Lung (tissue), 11 donors: ENCODE measurements at regions not wholly inside any gene's neighbourhood (a gene's known extent, or its start where the extent isn't known, plus 50 kb on each side); places are given as distances from the start of the nearest gene placed in this dataset.

Source experiments
- ATAC-seq: fragments of 200-7000 bp; cut with Tn5 transposase; one replicate; pipeline ENCODE4 v1.9.1; 2020; ENCODE audit warnings: moderate number of reproducible peaks; ENCODE audit not compliant: insufficient read depth, low FRiP score
- DNase-seq, 3 donors: peaks; one replicate each; pipeline ENCODE4 v3.0.0-alpha.2; 2013 to 2017
- H3K27ac ChIP-seq, 2 donors: one replicate each; pipeline ENCODE4 v1.5.1; 2013; ENCODE audit warnings: mild to moderate bottlenecking in 2 of 2, moderate library complexity in 2 of 2, control low read depth in 1 of 2, inconsistent platforms in 1 of 2, low read depth in 1 of 2, low read length in 1 of 2
- H3K27me3 ChIP-seq, 3 donors: one replicate each; pipeline ENCODE4 v1.5.1; 2013; ENCODE audit warnings: low read length in 2 of 3; ENCODE audit not compliant: control insufficient read depth in 3 of 3, insufficient read depth in 3 of 3
- H3K36me3 ChIP-seq, 4 donors: one replicate each; pipeline ENCODE4 v1.5.1; 2013; ENCODE audit warnings: low read length in 4 of 4, mild to moderate bottlenecking in 1 of 4, moderate library complexity in 1 of 4; ENCODE audit not compliant: control insufficient read depth in 4 of 4, insufficient read depth in 4 of 4
- H3K4me1 ChIP-seq, 5 donors: one replicate each; pipeline ENCODE4 v1.5.1; 2013; ENCODE audit warnings: low read length in 5 of 5, mild to moderate bottlenecking in 2 of 5, moderate library complexity in 1 of 5; ENCODE audit not compliant: control insufficient read depth in 5 of 5, insufficient read depth in 5 of 5
- H3K4me3 ChIP-seq: one replicate; pipeline ENCODE4 v1.5.1; 2013; ENCODE audit warnings: mild to moderate bottlenecking, control low read depth, moderate library complexity
- H3K9ac ChIP-seq, 2 donors: one replicate each; pipeline ENCODE4 v1.5.1; 2013; ENCODE audit warnings: low read length in 2 of 2, control low read depth in 1 of 2; ENCODE audit not compliant: insufficient read depth in 1 of 2
- H3K9me3 ChIP-seq, 4 donors: one replicate each; pipeline ENCODE4 v1.5.1; 2013; ENCODE audit warnings: low read length in 3 of 4, mild to moderate bottlenecking in 1 of 4, moderate library complexity in 1 of 4; ENCODE audit not compliant: control insufficient read depth in 4 of 4, insufficient read depth in 3 of 4
- CTCF ChIP-seq: IDR thresholded peaks from 2 replicates; pipeline ENCODE4 v1.5.1; 2012; ENCODE audit warnings: mild to moderate bottlenecking; ENCODE audit errors: control extremely low read depth, extremely low read depth
- WGBS, 2 donors: extraction: QIAGEN DNeasy Blood & Tissue Kit; methylation state at CpG; one replicate each; pipeline ENCODE4 v1.1.7; 2013; 5-methylcytosine and 5-hydroxymethylcytosine counted together
- donor health status: control.
- donor health status: control.
- donor health status: Bipolar disorder and iron deficiency.
- donor health status: healthy.
- donor health status: DM: yes; HTN: yes; CAD: no.

- no peak overlapping the region for H3K27ac ChIP-seq
- ATAC-seq (no peak), DNase-seq (no peak)
Observed at GRCh38 chr22:48643066-48643731, 1184.5 kb downstream of the BRD1 start.

GRCh38 chr22:48642550-48642949 lies 1185.1 kb downstream of the BRD1 start:
- no peaks in the 10 kb centered on the region for H3K4me1 ChIP-seq
- H3K27me3 ChIP-seq, result no peaks in the 10 kb centered on the region
- DNase-seq (no peak), ATAC-seq (no peak)
- 89 to 91% methylated on average over 6 of the region's 6 CpGs for whole genome bisulfite sequencing, 2 donors
- no peak for TF ChIP-seq CTCF
- H3K9ac ChIP-seq, result no peak overlapping the region
- H3K36me3 ChIP-seq, result no peaks in the 10 kb centered on the region
- no peak overlapping the region for H3K27ac ChIP-seq
- H3K4me3 ChIP-seq, result no peak overlapping the region
- no peaks in the 10 kb centered on the region for H3K9me3 ChIP-seq

More at GRCh38 chr22:48643066-48643731, 1184.5 kb downstream of the BRD1 start:
- Histone ChIP-seq H3K27me3 (no peaks in the 10 kb centered on the region), H3K9me3 (no peaks in the 10 kb centered on the region), H3K36me3 (no peaks in the 10 kb centered on the region), H3K4me1 (no peaks in the 10 kb centered on the region), H3K4me3 (no peak overlapping the region), H3K9ac (no peak overlapping the region)
- WGBS, 2 donors, result 93% methylated on average over 23 of the region's 23 CpGs
- no peak for TF ChIP-seq CTCF

GRCh38 chr22:48641906-48642475 lies 1185.7 kb downstream of the BRD1 start:
- no peak overlapping the region for H3K9ac ChIP-seq
- H3K27ac ChIP-seq, result no peak overlapping the region
- no peak for DNase-seq
- no peaks in the 10 kb centered on the region for H3K9me3 ChIP-seq
- H3K4me1 ChIP-seq, result no peaks in the 10 kb centered on the region
- H3K36me3 ChIP-seq, result no peaks in the 10 kb centered on the region
- no peak for TF ChIP-seq CTCF
- no peak for ATAC-seq
- H3K27me3 ChIP-seq, result no peaks in the 10 kb centered on the region
- no peak overlapping the region for H3K4me3 ChIP-seq
- WGBS, 2 donors, result 90 to 94% methylated on average over 14 of the region's 14 CpGs
